ENCODE measurements at regions not wholly inside any gene's neighbourhood (a gene's known extent, or its start where the extent isn't known, plus 50 kb on each side); places are given as distances from the start of the nearest gene placed in this dataset.

GRCh38 chr22:49637255-49637760, 190.4 kb downstream of the BRD1 start:
- H3K4me1 Mint-ChIP-seq, result no peaks in the 10 kb centered on the region
- H3K4me3 Mint-ChIP-seq, result no peak overlapping the region
- H3K36me3 Mint-ChIP-seq, result no peaks in the 10 kb centered on the region
- no peak overlapping the region for H3K27ac Mint-ChIP-seq
- H3K27me3 Mint-ChIP-seq, result no peaks in the 10 kb centered on the region
- H3K9me3 Mint-ChIP-seq, result no peaks in the 10 kb centered on the region

GRCh38 chr22:49636649-49637048, 191.0 kb downstream of the BRD1 start:
- no peaks in the 10 kb centered on the region for H3K36me3 Mint-ChIP-seq
- H3K27me3 Mint-ChIP-seq, result no peaks in the 10 kb centered on the region
- H3K27ac Mint-ChIP-seq, result no peak overlapping the region
- H3K9me3 Mint-ChIP-seq, result no peaks in the 10 kb centered on the region
- no peaks in the 10 kb centered on the region for H3K4me1 Mint-ChIP-seq
- no peak overlapping the region for H3K4me3 Mint-ChIP-seq

- no peaks in the 10 kb centered on the region for H3K4me1 Mint-ChIP-seq
- no peaks in the 10 kb centered on the region for H3K9me3 Mint-ChIP-seq
- no peak overlapping the region for H3K27ac Mint-ChIP-seq
- H3K27me3 Mint-ChIP-seq, result no peaks in the 10 kb centered on the region
- H3K36me3 Mint-ChIP-seq, result no peaks in the 10 kb centered on the region
- H3K4me3 Mint-ChIP-seq, result no peak overlapping the region
Measured at GRCh38 chr22:49636214-49636613, 191.5 kb downstream of the BRD1 start.

GRCh38 chr22:49634006-49634772, 193.5 kb downstream of the BRD1 start:
- no peaks in the 10 kb centered on the region for H3K36me3 Mint-ChIP-seq
- peaks cover 0 to 1% (median 0%) of the 10 kb centered on the region in 3 donors for H3K4me1 Mint-ChIP-seq
- H3K9me3 Mint-ChIP-seq, result no peaks in the 10 kb centered on the region
- no peak overlapping the region for H3K4me3 Mint-ChIP-seq
- H3K27me3 Mint-ChIP-seq, result no peaks in the 10 kb centered on the region
- H3K27ac Mint-ChIP-seq, result no peak overlapping the region

- no peaks in the 10 kb centered on the region for H3K27me3 Mint-ChIP-seq
- H3K4me3 Mint-ChIP-seq, result no peak overlapping the region
- no peaks in the 10 kb centered on the region for H3K9me3 Mint-ChIP-seq
- no peaks in the 10 kb centered on the region for H3K36me3 Mint-ChIP-seq
- no peak overlapping the region for H3K27ac Mint-ChIP-seq
- H3K4me1 Mint-ChIP-seq, result peaks cover 0 to 1% (median 0%) of the 10 kb centered on the region in 3 donors
Measured at GRCh38 chr22:49633010-49633324, 194.7 kb downstream of the BRD1 start.

- no peak overlapping the region for H3K4me3 Mint-ChIP-seq
- H3K4me1 Mint-ChIP-seq, result peaks cover 0 to 1% (median 0%) of the 10 kb centered on the region in 3 donors
- no peak overlapping the region for H3K27ac Mint-ChIP-seq
- H3K36me3 Mint-ChIP-seq, result no peaks in the 10 kb centered on the region
- no peaks in the 10 kb centered on the region for H3K9me3 Mint-ChIP-seq
- H3K27me3 Mint-ChIP-seq, result no peaks in the 10 kb centered on the region
Measured at GRCh38 chr22:49632199-49633009, 195.3 kb downstream of the BRD1 start.

- Mint-ChIP-seq H3K27me3 (no peaks in the 10 kb centered on the region), H3K4me1 (peaks cover 0 to 2% (median 1%) of the 10 kb centered on the region in 3 donors), H3K9me3 (no peaks in the 10 kb centered on the region), H3K27ac (peak overlapping the region in 1 of 3 donors; percentile 53), H3K36me3 (peaks cover 3% of the 10 kb centered on the region), H3K4me3 (no peak overlapping the region)
Measured at GRCh38 chr22:49630448-49630946, 197.2 kb downstream of the BRD1 start.

GRCh38 chr22:49629586-49630447, 197.9 kb downstream of the BRD1 start:
- Mint-ChIP-seq H3K4me3 (no peak overlapping the region), H3K36me3 (peaks cover 3% of the 10 kb centered on the region), H3K27me3 (no peaks in the 10 kb centered on the region), H3K4me1 (peaks cover 0 to 5% (median 4%) of the 10 kb centered on the region in 3 donors), H3K9me3 (no peaks in the 10 kb centered on the region), H3K27ac (peak overlapping the region in 1 of 3 donors; percentile 62)

- H3K27me3 Mint-ChIP-seq, result no peaks in the 10 kb centered on the region
- H3K9me3 Mint-ChIP-seq, result no peaks in the 10 kb centered on the region
- H3K27ac Mint-ChIP-seq, result peak overlapping the region in 1 of 3 donors; percentile 62
- peaks cover 0 to 5% (median 4%) of the 10 kb centered on the region in 3 donors for H3K4me1 Mint-ChIP-seq
- H3K36me3 Mint-ChIP-seq, result peaks cover 3% of the 10 kb centered on the region
- no peak overlapping the region for H3K4me3 Mint-ChIP-seq
Measured at GRCh38 chr22:49629261-49629570, 198.5 kb downstream of the BRD1 start.

- H3K9me3 Mint-ChIP-seq, result no peaks in the 10 kb centered on the region
- H3K27ac Mint-ChIP-seq, result peak overlapping the region in 1 of 3 donors; percentile 62
- H3K4me1 Mint-ChIP-seq, result peaks cover 0 to 5% (median 4%) of the 10 kb centered on the region in 3 donors
- H3K4me3 Mint-ChIP-seq, result no peak overlapping the region
- no peaks in the 10 kb centered on the region for H3K27me3 Mint-ChIP-seq
- H3K36me3 Mint-ChIP-seq, result peaks cover 3% of the 10 kb centered on the region
Measured at GRCh38 chr22:49628391-49629260, 199.0 kb downstream of the BRD1 start.

GRCh38 chr22:49627217-49628181, 200.2 kb downstream of the BRD1 start:
- no peaks in the 10 kb centered on the region for H3K27me3 Mint-ChIP-seq
- peaks cover 0 to 5% (median 4%) of the 10 kb centered on the region in 3 donors for H3K4me1 Mint-ChIP-seq
- H3K9me3 Mint-ChIP-seq, result no peaks in the 10 kb centered on the region
- H3K36me3 Mint-ChIP-seq, result peaks cover 3% of the 10 kb centered on the region
- no peak overlapping the region for H3K27ac Mint-ChIP-seq
- H3K4me3 Mint-ChIP-seq, result no peak overlapping the region

GRCh38 chr22:49626361-49627216, 201.1 kb downstream of the BRD1 start:
- H3K9me3 Mint-ChIP-seq, result no peaks in the 10 kb centered on the region
- peaks cover 3% of the 10 kb centered on the region for H3K36me3 Mint-ChIP-seq
- peaks cover 0 to 5% (median 4%) of the 10 kb centered on the region in 3 donors for H3K4me1 Mint-ChIP-seq
- no peak overlapping the region for H3K27ac Mint-ChIP-seq
- no peak overlapping the region for H3K4me3 Mint-ChIP-seq
- H3K27me3 Mint-ChIP-seq, result no peaks in the 10 kb centered on the region
